HS-5 (cell line): ENCODE measurements at regions not wholly inside any gene's neighbourhood (a gene's known extent, or its start where the extent isn't known, plus 50 kb on each side); places are given as distances from the start of the nearest gene placed in this dataset.

ENCODE experiments used
- DNase-seq: peaks from one replicate; pipeline ENCODE4 v3.0.0-alpha.2; 2012; ENCODE audit warnings: low read depth

DNA sequence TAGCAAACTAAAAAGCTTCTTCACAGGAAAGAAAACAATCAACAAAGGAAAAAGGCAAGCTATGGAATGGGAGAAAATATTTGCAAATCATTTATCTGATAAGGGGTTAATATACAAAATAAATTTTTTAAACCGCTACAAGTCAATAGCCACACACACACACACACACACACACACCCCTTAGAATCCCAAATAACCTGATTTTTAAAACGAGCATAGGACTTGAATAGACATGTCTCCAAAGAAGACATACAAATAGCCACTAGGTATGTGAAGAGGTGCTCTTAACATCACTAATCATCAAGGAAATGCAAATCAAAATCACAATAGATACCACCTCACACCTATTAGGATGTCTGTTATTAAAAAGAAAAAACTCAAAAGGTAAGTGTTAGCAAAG, 187.7 kb downstream of the TRIM27 start:
- no peak for DNase-seq

DNA sequence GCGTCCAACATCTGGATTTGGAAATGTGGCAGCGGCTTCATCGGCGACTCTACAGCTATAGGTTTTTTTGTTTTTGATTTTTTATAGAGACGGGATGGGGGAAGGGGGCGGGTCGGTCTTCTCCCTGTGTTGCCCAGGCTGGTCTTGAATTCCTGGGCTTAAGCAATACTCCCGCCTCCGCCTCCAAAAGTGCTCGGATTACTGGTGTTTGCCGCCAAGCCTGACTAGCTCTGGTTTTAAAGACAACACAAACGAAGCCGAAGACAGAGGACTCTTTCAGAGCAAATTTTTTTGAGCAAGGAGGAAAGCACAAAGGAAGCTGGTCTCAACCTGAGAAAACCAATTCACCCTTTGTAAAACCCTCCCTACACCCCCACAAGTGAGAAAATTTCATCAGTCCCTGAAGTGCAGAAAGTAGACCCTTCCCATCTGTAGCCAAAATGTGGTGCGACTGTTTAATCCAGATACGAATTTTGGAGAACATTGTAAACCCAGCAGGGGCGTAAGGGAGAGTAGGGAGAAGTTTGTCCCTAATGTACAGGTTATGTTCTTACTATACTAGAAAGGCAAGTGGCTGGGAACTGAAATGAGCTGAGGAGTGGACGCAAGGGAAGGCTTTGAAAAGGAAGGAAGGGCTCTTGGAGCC, 185.9 kb downstream of the TRIM27 start:
- DNase-seq: no peak

DNA sequence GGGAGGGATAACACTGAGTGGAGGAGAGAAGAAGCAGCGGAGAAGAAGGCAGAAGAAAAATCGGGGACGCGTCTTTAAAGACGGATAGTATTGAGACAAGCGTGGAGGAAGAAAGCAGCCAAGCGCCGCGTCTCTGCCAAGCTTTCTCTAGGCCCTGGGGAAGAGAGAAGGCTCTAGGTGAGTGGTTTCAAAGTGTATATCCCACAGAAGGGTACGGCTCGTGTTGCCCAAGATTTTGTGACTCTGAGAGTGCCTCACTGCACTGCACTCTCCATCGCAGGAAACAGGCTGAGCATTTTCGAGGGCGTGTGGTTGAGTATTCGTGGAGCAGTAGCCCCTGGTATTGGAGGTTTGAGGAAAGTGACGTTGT, 185.4 kb downstream of the TRIM27 start:
- DNase-seq: no peak

DNA sequence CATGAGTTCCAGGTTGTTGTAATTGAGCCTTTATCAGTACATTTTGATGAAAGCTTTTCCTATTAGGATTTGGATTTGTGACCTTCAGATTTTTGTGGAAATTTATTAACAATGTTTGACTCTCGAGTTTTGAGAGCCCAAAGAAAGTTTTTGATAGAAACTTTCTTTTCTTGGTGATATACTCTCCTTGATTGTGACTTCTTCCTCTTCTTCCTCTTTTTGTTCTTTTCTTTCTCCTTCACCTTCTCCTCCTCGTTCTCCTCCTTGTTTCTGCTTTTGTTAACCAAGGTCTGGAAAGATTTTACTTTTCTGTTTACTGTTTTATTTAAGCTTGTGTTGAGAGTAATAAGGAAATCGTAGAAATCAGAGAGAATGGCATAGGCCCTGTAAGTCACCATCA, 182.4 kb downstream of the TRIM27 start:
- DNase-seq: no peak

DNA sequence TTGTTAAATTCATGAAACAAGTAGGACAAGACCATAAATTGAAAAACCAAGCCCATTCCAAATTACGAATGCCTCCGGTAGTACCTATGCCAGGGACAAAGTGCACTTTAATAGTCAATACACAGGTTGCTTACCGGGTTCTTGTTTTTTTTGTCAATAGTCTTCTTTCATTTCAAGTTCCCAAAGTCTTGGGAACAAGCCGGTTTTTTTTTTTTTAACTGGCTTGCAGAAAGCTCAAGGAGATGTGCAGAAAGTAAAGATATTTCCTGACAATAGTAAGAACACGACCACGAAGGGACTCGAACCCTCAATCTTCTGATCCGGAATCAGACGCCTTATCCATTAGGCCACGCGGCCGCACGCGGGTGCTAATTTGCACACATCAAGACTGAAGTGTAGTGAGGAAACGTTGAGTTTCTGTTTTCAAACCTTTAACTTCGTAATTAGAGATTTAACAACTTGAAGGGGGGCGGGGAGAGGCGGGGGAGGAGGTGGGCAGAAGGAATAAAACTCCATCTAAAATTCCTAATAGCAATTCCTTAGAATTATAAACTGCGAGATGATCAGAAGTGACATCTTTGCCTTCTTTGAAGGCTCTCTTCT, 181.0 kb downstream of the TRIM27 start:
- DNase-seq: peak; percentile 71

DNA sequence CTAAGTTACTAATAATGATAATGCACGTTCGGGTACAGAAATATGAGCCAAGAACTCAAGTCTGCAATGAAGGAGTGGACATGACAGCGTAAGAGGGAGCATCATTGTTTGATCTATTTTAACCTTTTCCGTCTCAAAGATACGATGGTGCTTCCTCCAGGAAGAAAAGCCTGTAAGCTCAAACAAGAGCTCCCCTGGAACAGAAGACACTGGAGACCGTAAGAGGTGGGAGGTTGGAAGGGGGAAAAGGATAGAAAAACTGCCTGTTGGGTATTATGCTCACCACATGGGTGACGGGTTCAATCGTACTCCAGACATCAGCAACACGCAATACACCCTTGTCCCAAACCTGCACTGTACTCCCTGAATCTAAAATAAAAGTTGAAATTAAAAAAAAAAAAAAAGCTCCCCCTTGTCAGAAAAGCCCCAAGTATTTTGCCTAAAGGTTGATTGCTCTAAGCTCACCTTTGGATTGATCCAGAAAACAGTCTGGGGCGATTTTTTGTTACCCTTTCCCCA, 180.5 kb downstream of the TRIM27 start:
- no peak for DNase-seq

DNA sequence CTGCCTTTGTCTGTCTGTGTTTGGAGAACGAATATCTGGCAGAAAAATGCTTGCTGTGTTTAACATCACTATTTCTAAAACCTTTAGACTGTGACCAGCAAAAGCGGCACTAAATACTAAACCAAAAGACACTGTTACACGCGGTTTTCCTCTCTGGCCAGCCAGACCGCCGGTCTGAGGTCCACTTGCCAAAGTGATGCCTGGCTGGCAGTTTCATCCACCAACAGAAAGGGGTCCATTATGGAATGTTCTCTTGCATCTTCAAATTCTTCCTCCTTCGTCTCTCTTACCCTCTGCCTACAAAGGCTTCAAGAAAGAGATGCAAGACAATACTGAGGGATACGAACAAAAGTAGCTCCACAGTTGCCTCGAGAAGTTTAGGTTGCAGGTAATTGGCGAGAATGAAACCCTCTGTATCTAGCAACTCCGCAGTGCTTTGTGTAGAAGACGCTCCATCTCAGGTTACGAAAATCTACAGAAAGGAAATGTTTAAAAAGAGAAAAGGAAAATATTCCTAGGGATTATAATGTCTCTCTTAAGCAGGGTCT, 176.6 kb downstream of the TRIM27 start:
- no peak for DNase-seq

DNA sequence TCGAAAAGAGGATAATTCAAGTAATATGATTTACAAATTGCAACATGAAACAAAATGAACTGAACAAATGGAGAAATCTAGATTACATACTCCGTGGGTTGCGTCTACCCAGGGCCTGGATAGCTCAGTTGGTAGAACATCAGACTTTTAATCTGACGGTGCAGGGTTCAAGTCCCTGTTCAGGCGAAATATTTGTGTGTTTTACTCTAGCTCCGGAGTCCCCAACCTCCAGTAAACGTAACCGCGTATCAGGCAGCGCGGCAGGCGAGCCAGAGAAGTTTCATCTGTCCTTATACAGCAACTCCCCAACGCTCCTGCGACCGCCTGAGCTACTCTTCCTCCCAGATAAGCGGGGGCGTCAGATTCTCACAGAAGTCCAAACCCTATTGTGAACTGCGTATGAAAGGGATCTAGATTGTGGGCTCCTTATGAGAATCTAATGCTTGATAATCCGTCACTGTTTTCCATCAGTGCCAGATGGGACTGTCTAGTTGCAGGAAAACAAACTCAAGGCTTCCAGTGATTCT, 176.1 kb downstream of the TRIM27 start:
- peak; percentile 35 for DNase-seq

DNA sequence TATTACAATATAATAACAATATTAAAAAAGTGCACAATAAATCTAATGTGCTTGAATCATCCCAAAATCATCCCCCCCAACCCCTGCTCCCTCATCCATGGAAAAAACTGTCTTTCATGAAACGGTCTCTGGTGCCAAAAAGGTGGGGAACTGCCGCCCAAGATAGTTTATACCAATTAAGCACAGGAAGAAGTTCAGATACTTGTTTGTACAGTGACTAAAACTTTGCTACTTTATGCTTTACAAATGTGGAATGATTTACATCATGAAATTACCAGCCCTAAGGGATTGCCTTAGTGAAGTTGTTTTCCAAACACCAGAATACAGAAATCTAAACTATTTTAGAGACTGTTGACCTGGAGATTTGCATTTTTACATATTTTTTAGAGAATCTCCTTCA, 175.6 kb downstream of the TRIM27 start:
- no peak for DNase-seq

DNA sequence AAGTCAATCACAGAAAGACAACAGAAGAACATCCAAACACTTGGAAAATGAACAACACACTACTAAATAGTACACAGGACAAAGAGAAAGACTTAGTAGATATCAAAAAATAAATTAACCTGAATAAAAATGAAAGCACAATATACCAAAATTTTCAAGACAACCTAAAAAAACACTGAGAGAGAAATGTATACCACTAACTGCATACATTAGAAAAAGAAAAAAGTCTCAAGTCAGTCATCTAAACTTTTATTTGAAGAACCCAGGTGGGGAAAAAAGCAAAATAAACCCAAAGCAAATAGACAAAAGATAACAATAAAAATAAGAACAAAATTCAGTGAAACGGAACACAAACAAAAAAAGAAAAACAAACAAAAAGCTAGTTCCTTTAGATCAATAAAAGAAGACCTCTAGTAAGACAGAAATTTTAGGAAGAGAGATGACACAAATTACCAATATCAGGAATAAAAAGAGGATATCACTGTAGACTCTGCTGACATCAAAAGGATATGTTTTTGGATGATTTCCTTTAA, 172.8 kb downstream of the TRIM27 start:
- DNase-seq: no peak

DNA sequence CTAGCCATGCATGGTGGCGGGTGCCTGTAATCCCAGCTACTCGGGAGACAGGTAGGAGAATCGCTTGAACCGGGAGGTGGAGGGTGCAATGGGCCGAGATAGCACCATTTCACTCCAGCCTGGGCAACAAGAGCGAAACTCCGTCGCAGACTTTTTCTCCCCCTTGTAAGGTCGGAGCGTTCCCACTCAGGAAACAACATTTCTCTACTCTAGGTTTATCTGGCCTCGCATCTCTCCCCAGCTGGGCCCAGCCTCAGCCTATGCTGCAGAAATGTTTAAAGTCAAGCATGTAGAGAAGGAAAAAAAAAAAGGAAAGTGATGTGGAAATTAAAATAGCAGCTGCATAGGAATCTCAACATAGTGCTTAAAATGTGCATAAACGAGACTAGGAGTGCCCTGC, 172.3 kb downstream of the TRIM27 start:
- no peak for DNase-seq

DNA sequence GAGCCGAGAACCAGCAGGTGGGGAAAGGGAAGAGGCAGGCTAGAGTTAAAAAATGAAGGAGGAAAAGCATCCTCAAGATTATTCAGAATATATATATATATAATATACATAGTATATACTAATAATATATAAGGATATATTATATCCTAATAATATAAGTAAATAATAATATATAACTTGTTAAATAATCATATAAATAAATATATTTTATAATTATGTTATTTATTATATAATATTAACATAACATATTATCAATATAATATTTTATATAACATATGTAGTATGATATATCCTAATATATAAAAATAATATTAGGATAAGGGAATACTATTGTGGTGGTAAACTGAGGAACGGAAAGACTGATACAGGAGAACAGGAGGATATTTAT, 171.8 kb downstream of the TRIM27 start:
- no peak for DNase-seq

DNA sequence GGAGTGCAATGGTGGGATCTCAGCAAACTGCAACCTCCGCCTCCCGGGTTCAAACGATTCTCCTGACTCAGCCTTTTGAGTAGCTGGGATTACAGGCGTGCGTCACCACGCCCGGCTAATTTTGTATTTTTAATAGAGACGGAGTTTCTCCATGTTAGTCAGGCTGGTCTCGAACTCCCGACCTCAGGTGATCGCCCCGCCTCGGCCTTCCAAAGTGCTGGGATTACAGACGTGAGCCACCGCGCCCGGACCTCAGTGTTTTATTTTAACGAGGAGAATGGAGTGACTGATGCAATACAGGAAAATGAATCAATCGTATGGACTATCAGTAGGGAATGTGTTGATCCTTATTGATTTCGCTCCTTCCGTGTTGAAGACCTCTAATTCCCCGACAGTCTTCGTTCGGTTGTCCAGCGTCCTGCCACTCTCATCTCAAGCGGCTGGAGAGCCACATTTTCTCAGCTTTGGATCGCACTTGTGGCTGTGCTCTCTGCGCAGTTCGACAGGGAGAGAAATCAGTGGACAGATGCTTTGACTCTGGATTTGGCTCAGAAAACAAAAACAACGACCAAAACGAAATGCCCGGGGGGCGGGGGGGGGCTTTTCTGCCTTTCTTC, 166.2 kb downstream of the TRIM27 start:
- no peak for DNase-seq

DNA sequence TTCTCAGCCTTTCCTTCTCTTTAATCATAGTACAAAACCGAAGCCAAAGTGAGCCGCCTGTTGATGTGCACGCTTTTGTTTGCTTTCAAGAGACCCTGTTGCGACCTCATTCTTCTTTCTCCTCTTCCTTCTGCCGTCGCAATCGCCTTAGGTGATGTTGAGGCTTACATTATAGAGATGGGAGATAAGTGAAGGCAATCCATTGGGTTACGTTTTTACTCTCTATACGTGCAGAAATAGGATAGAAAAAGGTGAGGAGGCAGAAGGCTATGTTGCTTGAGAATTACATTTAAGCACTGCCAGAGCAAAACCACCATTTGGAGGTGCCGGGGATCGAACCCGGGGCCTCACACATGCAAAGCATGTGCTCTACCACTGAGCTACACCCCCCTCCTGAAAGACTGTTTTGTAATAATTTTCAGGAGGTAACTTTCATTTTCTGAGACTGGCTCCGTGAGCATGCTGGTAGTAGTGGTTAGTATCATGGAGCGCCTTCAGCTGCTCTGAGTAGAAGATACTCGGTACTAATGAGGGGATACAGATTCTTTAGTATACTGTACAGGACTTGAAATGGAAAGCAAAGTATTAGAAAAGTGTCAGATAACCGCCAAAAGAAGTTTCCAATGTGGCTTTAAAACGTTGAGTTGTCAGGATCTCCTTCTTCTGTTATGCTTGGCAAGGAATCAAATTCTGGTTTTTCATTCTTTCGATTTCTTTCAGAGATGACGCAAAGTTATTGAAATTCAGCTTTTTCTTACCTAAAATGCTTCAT, 165.6 kb downstream of the TRIM27 start:
- DNase-seq: peak; percentile 41

DNA sequence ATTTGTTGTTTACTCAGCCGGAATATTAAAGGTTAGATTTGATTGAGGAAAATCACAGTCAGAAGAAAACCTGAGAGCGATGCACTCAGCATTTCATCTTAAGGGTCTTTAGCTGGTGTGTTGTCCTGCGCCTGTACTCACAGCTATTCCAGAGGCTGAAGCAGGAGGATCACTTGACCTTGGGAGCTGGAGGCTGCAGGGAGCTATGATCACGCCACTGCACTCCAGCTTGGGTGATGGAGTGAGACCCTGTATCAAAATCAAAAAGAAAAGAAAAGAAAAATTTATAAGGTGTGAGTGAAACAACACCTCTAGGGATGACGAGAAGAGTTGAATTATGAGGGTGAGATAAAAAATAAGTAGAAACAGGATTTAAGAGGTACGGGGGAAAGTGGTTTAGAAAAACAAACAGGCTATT, 165.0 kb downstream of the TRIM27 start:
- DNase-seq: no peak

DNA sequence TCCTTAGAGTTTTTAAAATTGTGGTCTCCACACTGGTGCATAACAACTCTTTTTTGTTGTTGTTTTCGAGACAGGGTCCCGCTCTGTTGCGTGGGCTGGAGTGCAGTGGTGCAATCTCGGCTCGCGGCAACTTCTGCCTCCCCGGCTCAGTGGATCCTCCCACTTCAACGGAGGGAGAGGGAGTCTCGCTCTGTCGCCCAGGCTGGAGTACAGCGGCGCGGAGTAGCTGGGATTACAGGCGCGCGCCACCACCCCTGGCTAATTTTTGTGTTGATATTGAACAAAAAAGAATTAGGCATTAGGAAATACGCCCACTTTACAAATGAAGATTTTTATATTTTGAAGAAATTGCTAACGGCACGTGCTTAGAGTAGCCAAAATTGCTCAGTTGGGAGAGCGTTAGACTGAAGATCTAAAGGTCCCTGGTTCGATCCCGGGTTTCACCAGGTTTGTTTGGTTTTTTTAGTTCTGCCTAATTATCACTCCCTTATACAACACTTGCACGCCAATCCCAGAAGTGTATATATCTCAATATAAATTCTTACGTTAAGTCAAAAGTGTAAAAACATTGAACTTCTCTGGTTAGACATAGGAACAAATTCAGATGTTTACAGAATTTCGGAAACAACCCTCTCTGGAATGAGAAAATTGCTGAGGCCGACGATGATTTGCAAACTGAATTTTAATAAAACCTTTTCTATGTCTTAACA, 159.6 kb downstream of the TRIM27 start:
- no peak for DNase-seq

DNA sequence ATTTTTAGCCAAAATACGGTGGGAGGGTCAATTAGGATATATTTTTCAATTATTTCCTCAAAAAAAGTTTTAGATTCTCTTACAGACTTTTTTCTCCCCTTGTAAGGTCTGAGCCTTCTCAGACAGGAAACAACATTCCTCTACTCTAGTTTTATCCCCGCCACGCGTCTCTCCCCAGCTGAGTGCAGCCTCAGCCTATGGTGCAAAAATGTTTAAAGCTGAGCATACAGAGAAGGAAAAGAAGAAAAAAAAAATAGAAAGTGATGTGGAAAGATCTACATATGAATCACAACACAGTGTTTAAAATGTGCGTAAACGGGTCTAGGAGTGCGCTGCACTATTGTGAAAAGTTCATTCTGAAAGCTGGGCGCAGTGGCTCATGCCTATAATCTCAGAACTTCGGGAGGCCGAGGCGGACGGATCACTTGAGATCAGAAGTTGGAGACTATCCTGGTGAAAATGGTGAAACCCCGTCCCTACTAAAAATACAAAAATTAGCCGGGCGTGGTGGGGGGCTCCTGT, 159.0 kb downstream of the TRIM27 start:
- no peak for DNase-seq

DNA sequence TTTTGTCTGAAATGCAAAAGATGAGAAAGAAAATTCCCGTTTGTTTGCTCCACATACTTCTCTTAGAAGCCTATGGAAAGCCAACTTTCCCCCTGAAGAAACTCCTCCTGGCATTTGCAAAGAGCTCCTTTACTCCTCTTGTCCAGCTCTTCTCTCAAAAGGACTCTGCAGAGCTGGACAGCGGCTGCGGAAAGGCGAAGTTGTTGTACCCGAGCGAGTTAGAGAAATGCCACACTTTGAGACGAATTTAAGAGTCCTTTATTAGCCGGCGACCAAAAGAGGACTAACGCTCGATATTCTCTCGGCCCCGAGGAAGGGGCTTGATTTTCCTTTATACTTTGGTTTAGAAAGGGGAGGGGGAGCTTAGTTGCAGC, 157.8 kb downstream of the TRIM27 start:
- no peak for DNase-seq

DNA sequence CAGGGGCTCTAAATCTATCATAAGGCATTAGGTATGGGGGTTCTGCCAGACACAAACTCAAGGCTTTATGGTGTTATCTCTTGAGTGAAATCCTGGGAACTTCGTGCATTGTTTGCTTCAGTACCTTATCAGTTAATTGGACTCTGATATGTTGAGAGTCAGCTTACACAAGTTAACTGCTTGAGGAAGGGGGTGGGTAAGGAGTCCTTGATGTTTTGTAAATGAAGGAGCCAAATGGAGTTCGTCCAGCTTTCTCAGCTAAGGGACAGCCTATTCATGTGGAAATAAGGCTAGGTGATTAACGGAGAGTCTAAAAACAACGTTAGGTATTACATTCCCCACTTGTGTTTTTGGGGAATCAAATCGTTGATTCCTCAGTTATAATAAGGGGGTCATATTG, 157.4 kb downstream of the TRIM27 start:
- no peak for DNase-seq

DNA sequence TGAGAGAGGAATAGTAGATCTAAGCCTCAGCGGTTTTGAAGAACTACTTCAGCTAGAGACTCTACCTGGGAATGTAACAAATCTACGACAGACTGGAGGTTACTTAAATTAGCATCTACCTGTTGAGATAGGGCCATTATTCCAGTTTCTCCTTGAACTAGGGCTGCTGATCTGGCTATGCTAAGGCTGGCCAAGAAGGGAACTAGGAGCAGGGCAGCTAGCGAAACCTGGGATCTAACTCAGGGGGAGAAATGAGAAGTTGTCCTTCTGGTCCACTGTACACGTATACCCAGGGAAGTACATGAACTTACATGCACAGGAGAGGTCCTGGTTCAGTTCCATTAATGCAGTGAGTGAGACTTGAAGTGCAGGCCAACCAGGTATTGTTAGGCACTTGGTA, 156.7 kb downstream of the TRIM27 start:
- no peak for DNase-seq

DNA sequence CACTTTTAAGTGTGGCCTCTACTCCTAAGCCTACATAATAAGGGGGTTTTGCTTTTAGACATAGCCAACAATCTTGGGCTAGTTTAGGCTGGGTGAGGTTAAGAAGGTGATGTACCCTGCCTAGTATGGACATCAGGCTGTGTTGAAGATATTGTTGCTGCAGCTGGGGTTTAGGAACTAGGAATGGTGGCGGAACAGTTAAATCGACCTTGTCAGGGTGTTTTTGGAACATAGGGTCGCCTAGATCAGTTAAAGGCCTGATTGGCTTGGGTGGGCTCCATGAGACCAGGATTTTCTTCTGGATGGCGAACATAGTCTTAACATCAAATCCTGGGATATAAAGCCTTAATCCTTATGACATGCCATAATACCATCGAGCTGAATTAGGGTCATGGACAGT, 156.1 kb downstream of the TRIM27 start:
- no peak for DNase-seq
